Sigmoid colon (tissue), 6 donors: ENCODE measurements at regions not wholly inside any gene's neighbourhood (a gene's known extent, or its start where the extent isn't known, plus 50 kb on each side); places are given as distances from the start of the nearest gene placed in this dataset.

Source experiments
- DNase-seq: peaks from one replicate; pipeline ENCODE4 v3.0.0-alpha.2; 2019
- H3K27ac ChIP-seq, 4 donors: fragments of 200-600 bp; sonication (generic); one replicate each; pipeline ENCODE4 v1.5.1; 2016 to 2019; ENCODE audit warnings: mild to moderate bottlenecking in 1 of 4
- H3K27me3 ChIP-seq, 3 donors: fragments of 200-600 bp; sonication (generic); one replicate each; pipeline ENCODE4 v1.5.1; 2019; ENCODE audit warnings: mild to moderate bottlenecking in 1 of 3
- H3K36me3 ChIP-seq, 4 donors: fragments of 200-600 bp; sonication (generic); one replicate each; pipeline ENCODE4 v1.5.1; 2016 to 2019
- H3K4me1 ChIP-seq, 4 donors: fragments of 200-600 bp; sonication (generic); one replicate each; pipeline ENCODE4 v1.5.1; 2017 to 2019
- H3K4me3 ChIP-seq, 4 donors: fragments of 200-600 bp; sonication (generic); one replicate each; pipeline ENCODE4 v1.5.1; 2017 to 2019; ENCODE audit warnings: mild to moderate bottlenecking in 2 of 4, moderate library complexity in 1 of 4
- H3K9me3 ChIP-seq, 4 donors: fragments of 200-600 bp in 3 of 4; sonication (generic) in 3 of 4; one replicate each; pipeline versions ENCODE4 v1.5.1 to v1.6.1; 2013 to 2019
- EP300 ChIP-seq, 4 donors: sonication (generic); formaldehyde crosslinking; IDR thresholded peaks; one replicate each; pipeline ENCODE4 v1.6.1; 2017; ENCODE audit warnings: antibody characterized with exemption in 4 of 4
- POLR2A ChIP-seq, 2 donors: fragments of 450-650 bp; IDR thresholded peaks; one replicate each; pipeline ENCODE4 v1.6.1; 2016; ENCODE audit warnings: antibody characterized with exemption in 2 of 2, mild to moderate bottlenecking in 2 of 2, moderate library complexity in 2 of 2
- POLR2AphosphoS5 ChIP-seq, 4 donors: sonication (generic); formaldehyde crosslinking; IDR thresholded peaks; one replicate each; pipeline ENCODE4 v1.6.1; 2017; ENCODE audit warnings: antibody characterized with exemption in 4 of 4
- WGBS, 2 donors: extraction: QIAGEN DNeasy Blood & Tissue Kit; methylation state at CpG; one replicate each; pipeline ENCODE4 v1.1.7; 2013; 5-methylcytosine and 5-hydroxymethylcytosine counted together
- intact Hi-C: fragments of 100-400 bp; cut with DNase I; formaldehyde crosslinking; loops from one replicate; pipeline ENCODE4 v1.15.1; 2023
- TF ChIP-seq, protein P1 (sequence below), 4 experiments: fragments of 450-650 bp in 3 of 4; fragments of 200-600 bp in 1 of 4; IDR thresholded peaks; one replicate each; pipeline ENCODE4 v1.5.1; 2016 to 2019; ENCODE audit warnings: antibody characterized with exemption in 4 of 4, mild to moderate bottlenecking in 3 of 4, moderate library complexity in 2 of 4
- donor health status: healthy with polysubstance abuse.
- donor health status: healthy.

GRCh38 chr19:31205887-31206518 is 143.2 kb downstream of the TSHZ3 start:
- TF ChIP-seq, protein P1, sequence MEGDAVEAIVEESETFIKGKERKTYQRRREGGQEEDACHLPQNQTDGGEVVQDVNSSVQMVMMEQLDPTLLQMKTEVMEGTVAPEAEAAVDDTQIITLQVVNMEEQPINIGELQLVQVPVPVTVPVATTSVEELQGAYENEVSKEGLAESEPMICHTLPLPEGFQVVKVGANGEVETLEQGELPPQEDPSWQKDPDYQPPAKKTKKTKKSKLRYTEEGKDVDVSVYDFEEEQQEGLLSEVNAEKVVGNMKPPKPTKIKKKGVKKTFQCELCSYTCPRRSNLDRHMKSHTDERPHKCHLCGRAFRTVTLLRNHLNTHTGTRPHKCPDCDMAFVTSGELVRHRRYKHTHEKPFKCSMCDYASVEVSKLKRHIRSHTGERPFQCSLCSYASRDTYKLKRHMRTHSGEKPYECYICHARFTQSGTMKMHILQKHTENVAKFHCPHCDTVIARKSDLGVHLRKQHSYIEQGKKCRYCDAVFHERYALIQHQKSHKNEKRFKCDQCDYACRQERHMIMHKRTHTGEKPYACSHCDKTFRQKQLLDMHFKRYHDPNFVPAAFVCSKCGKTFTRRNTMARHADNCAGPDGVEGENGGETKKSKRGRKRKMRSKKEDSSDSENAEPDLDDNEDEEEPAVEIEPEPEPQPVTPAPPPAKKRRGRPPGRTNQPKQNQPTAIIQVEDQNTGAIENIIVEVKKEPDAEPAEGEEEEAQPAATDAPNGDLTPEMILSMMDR (IDR thresholded peaks at IDR 0.05): no peak
- TF ChIP-seq EP300 (IDR thresholded peaks at IDR 0.05) (no peak), POLR2A (IDR thresholded peaks at IDR 0.05) (no peak), POLR2AphosphoS5 (IDR thresholded peaks at IDR 0.05) (no peak)
- H3K36me3 ChIP-seq: no peaks in the 10 kb centered on the region
- H3K27ac ChIP-seq: no peak overlapping the region
- WGBS, 2 donors: 91 to 94% methylated on average over 2 of the region's 2 CpGs
- H3K4me1 ChIP-seq: no peaks in the 10 kb centered on the region
- no peaks in the 10 kb centered on the region for H3K27me3 ChIP-seq
- H3K4me3 ChIP-seq: no peak overlapping the region
- no peak for DNase-seq
- intact Hi-C loops: no loop called here
- no peaks in the 10 kb centered on the region for H3K9me3 ChIP-seq

DNA sequence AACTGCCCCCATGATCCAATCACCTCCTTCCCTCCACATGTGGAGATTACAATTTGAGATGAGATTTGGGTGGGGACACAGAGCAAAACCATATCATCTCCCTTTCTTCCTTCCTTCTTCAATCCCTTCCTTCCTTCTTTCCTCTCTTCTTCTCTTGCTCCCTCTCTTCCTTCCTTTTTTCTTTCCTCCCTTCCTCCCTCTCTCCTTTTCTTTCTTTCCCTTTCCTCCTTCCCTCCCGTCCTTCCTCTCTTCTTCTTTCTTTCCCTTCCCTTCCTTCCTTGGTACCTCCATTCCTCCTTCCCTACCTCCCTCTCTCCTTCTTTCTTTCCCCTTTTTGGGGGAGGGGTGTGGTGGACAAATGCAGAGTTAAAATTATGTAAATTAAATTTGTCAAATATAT is 145.1 kb downstream of the TSHZ3 start:
- 80 to 82% methylated on average over 1 of the region's 1 CpG for WGBS, 2 donors
- TF ChIP-seq POLR2A (IDR thresholded peaks at IDR 0.05) (no peak), EP300 (IDR thresholded peaks at IDR 0.05) (no peak)
- no peak for DNase-seq
- intact Hi-C loops: no loop called here
- Histone ChIP-seq H3K36me3 (no peaks in the 10 kb centered on the region), H3K4me3 (no peak overlapping the region), H3K9me3 (no peaks in the 10 kb centered on the region), H3K27me3 (no peaks in the 10 kb centered on the region), H3K27ac (no peak overlapping the region), H3K4me1 (no peaks in the 10 kb centered on the region)

- Histone ChIP-seq H3K4me1 (no peaks in the 10 kb centered on the region), H3K9me3 (peaks cover 0 to 8% (median 0%) of the 10 kb centered on the region in 4 donors), H3K36me3 (no peaks in the 10 kb centered on the region), H3K27ac (no peak overlapping the region), H3K4me3 (no peak overlapping the region), H3K27me3 (no peaks in the 10 kb centered on the region)
- intact Hi-C loops: no loop called here
- no peak for DNase-seq
- WGBS, 2 donors: 85 to 90% methylated on average over 2 of the region's 2 CpGs
- TF ChIP-seq POLR2AphosphoS5 (IDR thresholded peaks at IDR 0.05) (no peak), EP300 (IDR thresholded peaks at IDR 0.05) (no peak), POLR2A (IDR thresholded peaks at IDR 0.05) (no peak)
- TF ChIP-seq, protein P1 (IDR thresholded peaks at IDR 0.05): no peak
Measured at GRCh38 chr19:31185261-31185660, 164.0 kb downstream of the TSHZ3 start.

GRCh38 chr19:31181535-31181934 is 167.7 kb downstream of the TSHZ3 start:
- WGBS, 2 donors: 62 to 83% methylated on average over 2 of the region's 2 CpGs
- H3K4me3 ChIP-seq: no peak overlapping the region
- no peaks in the 10 kb centered on the region for H3K9me3 ChIP-seq
- no peaks in the 10 kb centered on the region for H3K4me1 ChIP-seq
- no peaks in the 10 kb centered on the region for H3K36me3 ChIP-seq
- H3K27me3 ChIP-seq: no peaks in the 10 kb centered on the region
- H3K27ac ChIP-seq: no peak overlapping the region
- DNase-seq: no peak
- TF ChIP-seq EP300 (IDR thresholded peaks at IDR 0.05) (no peak), POLR2AphosphoS5 (IDR thresholded peaks at IDR 0.05) (no peak), POLR2A (IDR thresholded peaks at IDR 0.05) (no peak)
- TF ChIP-seq, protein P1 (IDR thresholded peaks at IDR 0.05): no peak
- intact Hi-C loops: no loop called here

DNA sequence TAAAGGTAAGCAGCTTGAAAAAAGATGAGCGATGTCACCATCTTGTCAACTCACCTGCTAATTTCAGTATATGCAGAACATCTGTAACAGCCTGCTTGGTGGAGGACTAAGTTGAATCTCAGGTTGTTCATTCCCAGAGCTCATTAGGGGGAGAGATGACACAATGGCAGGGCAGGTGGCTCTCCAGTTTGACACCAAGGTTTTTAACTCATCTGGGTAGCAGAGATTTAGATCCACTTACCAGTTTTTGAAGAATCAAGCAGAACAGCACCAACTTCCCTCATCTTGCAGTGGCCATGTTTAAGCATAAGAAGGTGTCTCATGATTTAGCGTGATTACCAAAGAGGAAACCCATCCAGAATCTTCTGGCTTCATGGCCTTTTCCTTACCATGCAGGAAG is 168.3 kb downstream of the TSHZ3 start:
- 46 to 49% methylated on average over 2 of the region's 2 CpGs for WGBS, 2 donors
- H3K27ac ChIP-seq: no peak overlapping the region
- no peaks in the 10 kb centered on the region for H3K36me3 ChIP-seq
- H3K4me3 ChIP-seq: no peak overlapping the region
- no peaks in the 10 kb centered on the region for H3K9me3 ChIP-seq
- no peak for TF ChIP-seq POLR2AphosphoS5 (IDR thresholded peaks at IDR 0.05)
- TF ChIP-seq POLR2A (IDR thresholded peaks at IDR 0.05): no peak
- TF ChIP-seq, protein P1 (IDR thresholded peaks at IDR 0.05): no peak
- TF ChIP-seq EP300 (IDR thresholded peaks at IDR 0.05): no peak
- H3K27me3 ChIP-seq: no peaks in the 10 kb centered on the region
- no peaks in the 10 kb centered on the region for H3K4me1 ChIP-seq
- DNase-seq: no peak
- intact Hi-C loops: no loop called here
